T-cell (primary cell): ENCODE measurements at regions not wholly inside any gene's neighbourhood (a gene's known extent, or its start where the extent isn't known, plus 50 kb on each side); places are given as distances from the start of the nearest gene placed in this dataset.
"Not testable (repeated sequence)": the region's sequence is repeated elsewhere in the genome, so short reads cannot be mapped to it uniquely, and the experiment has no call there.

Experiments
- ATAC-seq, 4 experiments: fragments of 200-7000 bp in 3 of 4; fragments of 150-1000 bp in 1 of 4; cut with Tn5 transposase; replicated peaks in 1 of 4; 1 replicate in 3 of 4; 2 replicates in 1 of 4; pipeline ENCODE4 v1.10.0; 2021; ENCODE audit warnings: moderate library complexity in 3 of 4, mild to moderate bottlenecking in 2 of 4, moderate number of reproducible peaks in 1 of 4
- CTCF ChIA-PET, 2 donors: fragments of 300-600 bp; sonication (Branson Sonifier 250); formaldehyde crosslinking; loops; one replicate each; lab custom pipeline; 2022; ENCODE audit warnings: antibody characterized with exemption in 2 of 2; lab: Charles Lee
- POLR2A ChIA-PET, 2 donors: fragments of 300-600 bp; sonication (Branson Sonifier 250); formaldehyde crosslinking; loops; one replicate each; lab custom pipeline; 2022; ENCODE audit warnings: antibody characterized with exemption in 2 of 2; lab: Charles Lee
- DNase-seq, 35 experiments: peaks; one replicate each; pipeline versions ENCODE4 v3.0.0 to v3.0.0-alpha.2; 2013 to 2023
- H3K27ac ChIP-seq: one replicate; pipeline ENCODE4 v1.5.1; 2013; ENCODE audit warnings: low read length
- H3K27me3 ChIP-seq, 2 experiments: replicated peaks in 1 of 2; 1 replicate in 1 of 2; 2 replicates in 1 of 2; pipeline versions ENCODE4 v1.6.1 to v1.7.0; 2013; ENCODE audit warnings: low read length in 1 of 2, mixed read lengths in 1 of 2; ENCODE audit not compliant: control insufficient read depth in 2 of 2, insufficient read depth in 2 of 2; ENCODE audit errors: extremely low read depth in 1 of 2
- H3K36me3 ChIP-seq, 2 donors: 1 replicate in 1 of 2; 2 replicates in 1 of 2; pipeline versions ENCODE4 v1.6.1 to v1.7.0; 2013; ENCODE audit warnings: low read length in 1 of 2; ENCODE audit not compliant: control insufficient read depth in 2 of 2, insufficient read depth in 1 of 2; ENCODE audit errors: extremely low read depth in 1 of 2
- H3K4me1 ChIP-seq, 2 experiments: 1 replicate in 1 of 2; 2 replicates in 1 of 2; pipeline versions ENCODE4 v1.6.1 to v1.7.0; 2013; ENCODE audit warnings: low read length in 2 of 2, mixed read lengths in 1 of 2; ENCODE audit not compliant: insufficient read depth in 2 of 2, control insufficient read depth in 1 of 2; ENCODE audit errors: extremely low read depth in 1 of 2
- H3K4me3 ChIP-seq, 2 donors: 1 replicate in 1 of 2; 2 replicates in 1 of 2; pipeline versions ENCODE4 v1.5.1 to v1.7.0; 2013; ENCODE audit warnings: mild to moderate bottlenecking in 2 of 2, low read length in 1 of 2, moderate library complexity in 1 of 2; ENCODE audit not compliant: control insufficient read depth in 1 of 2; ENCODE audit errors: extremely low read depth in 1 of 2
- H3K9me3 ChIP-seq: 2 replicates; pipeline ENCODE4 v1.7.0; 2013
- H3K27ac Mint-ChIP-seq, 2 donors: one replicate each; pipeline ENCODE4 v1.8.0; 2020 to 2021; ENCODE audit warnings: mild to moderate bottlenecking in 2 of 2, mixed read lengths in 2 of 2
- H3K27me3 Mint-ChIP-seq, 2 donors: one replicate each; pipeline ENCODE4 v1.8.0; 2021 to 2022; ENCODE audit warnings: mixed read lengths in 2 of 2
- H3K36me3 Mint-ChIP-seq: one replicate; pipeline ENCODE4 v1.8.0; 2021; ENCODE audit warnings: mixed read lengths
- H3K4me1 Mint-ChIP-seq, 3 donors: one replicate each; pipeline ENCODE4 v1.8.0; 2020 to 2022; ENCODE audit warnings: mixed read lengths in 3 of 3, mild to moderate bottlenecking in 1 of 3
- H3K4me3 Mint-ChIP-seq, 3 donors: one replicate each; pipeline ENCODE4 v1.8.0; 2020 to 2022; ENCODE audit warnings: mild to moderate bottlenecking in 3 of 3, mixed read lengths in 3 of 3, moderate library complexity in 3 of 3
- H3K9me3 Mint-ChIP-seq, 3 donors: one replicate each; pipeline ENCODE4 v1.8.0; 2020 to 2022; ENCODE audit warnings: mixed read lengths in 3 of 3
- WGBS: methylation state at CpG from one replicate; pipeline ENCODE4 v1.1.5; 2013; ENCODE audit warnings: missing lambda C conversion rate; ENCODE audit not compliant: insufficient coverage; 5-methylcytosine and 5-hydroxymethylcytosine counted together

DNA sequence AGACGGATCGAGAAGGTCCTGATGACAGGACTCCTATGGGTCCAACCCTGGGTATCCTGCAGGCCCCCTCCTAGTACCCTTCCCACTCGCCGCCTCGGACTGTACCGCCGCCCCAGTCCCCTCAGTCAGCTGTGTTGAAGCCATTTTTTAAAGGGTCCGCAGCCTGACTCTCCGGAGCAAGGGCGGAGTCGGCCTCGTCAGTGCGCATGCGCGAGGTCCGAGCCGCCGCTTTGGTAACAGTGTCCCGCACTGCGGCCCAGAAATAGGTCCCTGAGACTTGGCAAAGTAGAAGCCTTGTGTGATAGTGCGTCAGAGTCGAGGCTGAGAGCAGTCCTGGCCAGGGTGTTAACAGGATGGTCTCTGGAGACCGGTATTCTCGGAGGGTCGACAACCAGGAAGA, 769.0 kb upstream of the ALG10B start:
- 90% methylated on average over 22 of the region's 25 CpGs for WGBS
- H3K27ac ChIP-seq, result no peak overlapping the region
- Mint-ChIP-seq H3K27ac (no peak overlapping the region), H3K36me3 (no peaks in the 10 kb centered on the region), H3K4me3 (no peak overlapping the region), H3K27me3 (no peaks in the 10 kb centered on the region), H3K9me3 (peaks cover 17 to 28% (median 25%) of the 10 kb centered on the region in 3 donors), H3K4me1 (no peaks in the 10 kb centered on the region)
- ATAC-seq (no peak), DNase-seq (no peak)
- H3K9me3 ChIP-seq, result no peaks in the 10 kb centered on the region
- H3K36me3 ChIP-seq, result no peaks in the 10 kb centered on the region
- ChIA-PET POLR2A (no interaction called here), CTCF (no interaction called here)
- no peaks in the 10 kb centered on the region for H3K27me3 ChIP-seq
- H3K4me1 ChIP-seq, result no peaks in the 10 kb centered on the region
- H3K4me3 ChIP-seq, result no peak overlapping the region

GRCh38 chr12:37548266-37548805, 768.2 kb upstream of the ALG10B start:
- no peak for ATAC-seq
- Mint-ChIP-seq H3K9me3 (peaks cover 19 to 30% (median 25%) of the 10 kb centered on the region in 3 donors), H3K36me3 (no peaks in the 10 kb centered on the region), H3K27me3 (no peaks in the 10 kb centered on the region), H3K27ac (no peak overlapping the region), H3K4me1 (no peaks in the 10 kb centered on the region), H3K4me3 (no peak overlapping the region)
- whole genome bisulfite sequencing, result 80% methylated on average over 12 of the region's 25 CpGs
- H3K36me3 ChIP-seq, result no peaks in the 10 kb centered on the region
- ChIA-PET POLR2A (no interaction called here), CTCF (no interaction called here)
- H3K9me3 ChIP-seq, result no peaks in the 10 kb centered on the region
- no peaks in the 10 kb centered on the region for H3K27me3 ChIP-seq
- H3K4me1 ChIP-seq, result no peaks in the 10 kb centered on the region
- H3K27ac ChIP-seq, result no peak overlapping the region
- no peak overlapping the region for H3K4me3 ChIP-seq
- no peak for DNase-seq

GRCh38 chr12:37556957-37557356, 759.6 kb upstream of the ALG10B start:
- H3K4me3 Mint-ChIP-seq, H3K4me1 ChIP-seq, H3K4me1 Mint-ChIP-seq, CTCF ChIA-PET, H3K36me3 ChIP-seq, H3K9me3 ChIP-seq, H3K4me3 ChIP-seq, H3K27me3 Mint-ChIP-seq, ATAC-seq, DNase-seq, H3K36me3 Mint-ChIP-seq, POLR2A ChIA-PET, H3K27ac ChIP-seq, H3K27me3 ChIP-seq, H3K27ac Mint-ChIP-seq: not testable (repeated sequence)
- WGBS, result no CpG with 5 or more reads among the region's 4 CpGs
- peaks cover 5 to 12% (median 8%) of the 10 kb centered on the region in 3 donors for H3K9me3 Mint-ChIP-seq

DNA sequence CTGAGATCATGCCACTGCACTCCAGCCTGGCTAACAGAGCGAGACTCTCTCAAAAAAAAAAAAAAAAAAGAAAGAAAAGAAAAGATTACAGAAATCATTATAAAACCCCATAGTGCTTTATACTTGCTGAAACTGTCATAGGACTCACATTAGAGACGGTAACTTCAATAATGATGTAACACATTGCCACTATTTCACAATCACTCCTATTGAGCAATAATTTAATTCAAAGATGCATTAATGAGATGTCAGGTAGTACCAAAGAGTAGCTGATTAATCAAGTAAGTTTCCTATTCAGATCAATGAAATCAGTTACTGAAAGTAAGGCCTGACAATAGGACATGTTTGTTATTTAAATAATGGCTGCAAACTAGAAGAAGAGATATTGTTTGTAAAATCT, 751.5 kb upstream of the ALG10B start:
- H3K4me1 Mint-ChIP-seq, result no peaks in the 10 kb centered on the region
- Histone ChIP-seq H3K4me3 (no peak overlapping the region), H3K4me1 (no peaks in the 10 kb centered on the region), H3K27me3 (no peaks in the 10 kb centered on the region), H3K27ac (no peak overlapping the region), H3K9me3 (no peaks in the 10 kb centered on the region), H3K36me3 (no peaks in the 10 kb centered on the region)
- DNase-seq, result no peak
- ChIA-PET CTCF (no interaction called here), POLR2A (interaction anchor here in 1 of 2 donors (0.6 kb wide), 1 partner anchor 663 kb away, joined by 3 read pairs; no protein-coding TSS in a partner anchor)
- H3K9me3 Mint-ChIP-seq, result peaks cover 14 to 16% (median 15%) of the 10 kb centered on the region in 3 donors
- no peak for ATAC-seq
- H3K36me3 Mint-ChIP-seq, result no peaks in the 10 kb centered on the region
- no peak overlapping the region for H3K4me3 Mint-ChIP-seq
- H3K27me3 Mint-ChIP-seq, result no peaks in the 10 kb centered on the region
- H3K27ac Mint-ChIP-seq, result no peak overlapping the region
- WGBS, result no CpG with 5 or more reads among the region's 2 CpGs

- H3K4me3 ChIP-seq, POLR2A ChIA-PET, H3K27ac ChIP-seq, H3K27me3 ChIP-seq, H3K36me3 Mint-ChIP-seq, H3K27ac Mint-ChIP-seq, H3K27me3 Mint-ChIP-seq, H3K9me3 ChIP-seq, H3K4me3 Mint-ChIP-seq, DNase-seq, H3K4me1 ChIP-seq, CTCF ChIA-PET, H3K36me3 ChIP-seq, H3K4me1 Mint-ChIP-seq, ATAC-seq: not testable (repeated sequence)
- H3K9me3 Mint-ChIP-seq, result peaks cover 13 to 16% (median 14%) of the 10 kb centered on the region in 3 donors
- no CpG with 5 or more reads among the region's 2 CpGs for WGBS
Observed at GRCh38 chr12:37570547-37570946, 746.0 kb upstream of the ALG10B start.
